ENCODE measurements at regions not wholly inside any gene's neighbourhood (a gene's known extent, or its start where the extent isn't known, plus 50 kb on each side); places are given as distances from the start of the nearest gene placed in this dataset.
"Not testable (repeated sequence)": the region's sequence is repeated elsewhere in the genome, so short reads cannot be mapped to it uniquely, and the experiment has no call there.

DNA sequence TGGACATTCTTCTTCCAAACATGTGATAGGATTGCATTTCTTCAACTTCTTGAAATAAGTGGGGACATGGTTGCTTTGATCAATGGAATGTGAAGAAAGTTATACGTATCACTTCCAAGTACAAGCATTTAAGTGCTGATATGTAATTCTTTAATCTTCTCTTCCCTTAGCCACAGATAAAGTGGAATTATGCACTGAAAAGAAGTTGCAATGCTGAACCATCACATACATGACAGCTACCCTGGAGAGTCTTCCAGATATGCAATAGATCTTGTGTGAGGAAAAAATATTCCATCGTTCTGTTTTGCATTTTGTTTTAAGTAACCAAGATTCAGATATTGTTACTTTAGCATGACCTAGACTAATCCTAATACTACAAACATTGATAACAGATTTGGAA is 674.3 kb downstream of the NSUN3 start:
- DNase-seq = no peak

DNA sequence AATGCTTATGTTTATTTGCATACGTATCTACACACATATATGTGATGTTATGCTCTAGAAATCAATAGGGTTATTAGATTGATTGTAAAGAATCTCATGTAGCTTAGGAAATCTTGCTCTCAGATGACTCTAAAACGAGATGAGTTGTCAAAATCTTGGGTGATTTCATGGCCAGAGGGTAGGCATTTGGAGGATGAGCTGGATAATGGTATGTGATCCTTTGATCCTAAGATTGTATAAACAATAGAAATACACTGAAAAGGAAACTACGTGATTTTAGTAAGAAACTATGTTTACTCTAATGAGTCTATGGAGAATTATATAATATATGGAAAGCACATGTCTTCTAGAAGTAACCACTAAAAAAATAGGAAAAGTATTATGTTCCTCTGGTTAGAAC is 676.6 kb downstream of the NSUN3 start:
- DNase-seq = no peak

DNA sequence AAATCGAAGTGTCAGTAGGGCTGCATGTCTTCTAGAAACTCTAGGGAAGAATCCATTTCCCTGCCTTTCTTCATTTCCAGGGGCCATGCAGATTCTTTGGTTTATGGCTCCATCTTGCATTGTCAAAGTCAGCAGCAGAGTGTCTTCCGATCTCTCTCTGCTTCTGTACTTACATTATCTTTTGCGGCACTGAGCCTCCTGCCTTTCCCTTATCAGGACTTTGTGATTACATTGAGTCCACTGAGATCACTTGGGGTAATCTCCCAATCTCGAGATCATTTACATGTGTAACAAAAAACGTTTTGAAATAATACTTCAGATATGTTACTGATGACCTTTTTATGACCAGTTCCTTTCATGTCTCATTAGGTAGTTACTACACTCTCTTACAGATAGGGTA is 695.9 kb downstream of the NSUN3 start:
- DNase-seq = no peak

DNA sequence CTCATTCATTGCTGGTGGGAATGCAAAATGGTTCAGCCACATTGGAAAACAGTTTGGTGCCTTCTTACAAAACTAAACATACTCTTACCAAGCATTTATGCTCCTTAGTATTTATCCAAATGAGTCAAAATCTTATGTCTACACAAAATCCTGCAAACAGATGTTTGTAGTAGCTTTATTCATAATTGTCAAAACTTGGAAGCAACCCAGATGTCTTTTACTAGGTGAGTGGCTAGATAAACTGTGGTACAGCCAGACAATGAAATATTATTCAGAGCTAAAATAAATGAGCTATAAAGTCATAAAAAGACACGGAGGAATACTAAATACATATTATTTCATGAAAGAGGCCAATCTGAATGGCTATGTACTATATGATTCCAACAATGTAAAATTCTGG is 709.5 kb downstream of the NSUN3 start:
- no peak for DNase-seq

DNA sequence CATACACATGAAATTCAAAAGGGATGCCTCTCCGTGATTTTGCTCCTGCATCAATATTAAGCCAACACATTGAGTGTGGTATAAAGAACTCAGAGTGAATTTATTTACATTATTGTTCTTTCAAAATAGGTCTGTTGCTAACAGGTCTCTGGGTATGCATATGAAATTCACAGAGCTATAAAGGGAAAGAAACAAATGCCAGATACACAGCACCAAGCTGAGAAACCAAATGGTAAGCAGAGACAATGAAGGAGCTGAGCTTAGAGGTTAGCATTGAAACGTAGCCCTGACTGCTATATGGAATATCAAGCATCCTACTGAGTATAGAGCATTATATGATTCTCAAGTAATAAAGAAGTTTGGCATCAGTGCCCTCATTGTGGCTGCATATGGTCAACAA is 712.9 kb downstream of the NSUN3 start:
- DNase-seq = no peak

DNA sequence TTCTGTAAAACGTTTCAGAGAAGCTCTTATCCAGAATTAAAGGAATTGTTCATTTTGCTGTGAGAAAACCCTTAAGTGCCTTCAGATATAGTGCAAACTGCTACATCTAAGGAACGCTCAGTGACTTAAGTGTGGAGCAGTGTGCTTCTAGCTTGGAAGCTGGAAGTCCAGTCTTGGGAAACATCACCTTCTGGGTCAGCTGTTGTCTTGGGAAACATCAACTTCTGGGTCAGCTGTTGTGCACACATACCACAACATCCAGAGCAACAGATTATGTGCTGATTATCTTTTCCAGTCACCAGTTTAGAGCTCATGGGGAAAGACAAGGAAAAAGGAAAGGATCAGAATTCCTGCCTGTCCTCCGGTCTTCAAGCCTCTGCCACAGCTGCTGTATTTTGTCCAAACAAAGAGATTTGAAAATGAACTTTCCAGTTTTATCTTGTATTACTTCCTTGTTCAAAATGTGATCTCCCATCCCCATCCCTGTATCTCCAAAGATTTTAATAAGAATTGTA is 713.6 kb downstream of the NSUN3 start:
- DNase-seq = no peak

DNA sequence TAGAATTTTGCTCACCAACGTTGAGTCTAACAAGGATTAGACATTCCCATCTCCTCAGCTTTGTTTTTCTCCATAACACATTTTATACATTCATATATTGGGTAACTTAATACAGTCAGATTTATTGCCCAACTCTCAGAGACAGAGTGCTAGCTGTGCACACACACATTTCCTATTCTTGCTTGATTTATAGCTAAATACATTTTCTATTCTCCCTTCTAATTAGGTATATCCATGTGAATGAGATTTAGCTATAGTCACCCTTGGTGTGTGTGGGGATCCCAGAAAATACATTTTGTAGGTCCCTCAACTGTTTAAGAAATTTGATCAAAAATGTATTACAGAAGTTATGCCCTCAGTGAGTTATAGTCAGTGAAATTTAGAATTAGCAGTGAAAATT is 715.4 kb downstream of the NSUN3 start:
- no peak for DNase-seq

DNA sequence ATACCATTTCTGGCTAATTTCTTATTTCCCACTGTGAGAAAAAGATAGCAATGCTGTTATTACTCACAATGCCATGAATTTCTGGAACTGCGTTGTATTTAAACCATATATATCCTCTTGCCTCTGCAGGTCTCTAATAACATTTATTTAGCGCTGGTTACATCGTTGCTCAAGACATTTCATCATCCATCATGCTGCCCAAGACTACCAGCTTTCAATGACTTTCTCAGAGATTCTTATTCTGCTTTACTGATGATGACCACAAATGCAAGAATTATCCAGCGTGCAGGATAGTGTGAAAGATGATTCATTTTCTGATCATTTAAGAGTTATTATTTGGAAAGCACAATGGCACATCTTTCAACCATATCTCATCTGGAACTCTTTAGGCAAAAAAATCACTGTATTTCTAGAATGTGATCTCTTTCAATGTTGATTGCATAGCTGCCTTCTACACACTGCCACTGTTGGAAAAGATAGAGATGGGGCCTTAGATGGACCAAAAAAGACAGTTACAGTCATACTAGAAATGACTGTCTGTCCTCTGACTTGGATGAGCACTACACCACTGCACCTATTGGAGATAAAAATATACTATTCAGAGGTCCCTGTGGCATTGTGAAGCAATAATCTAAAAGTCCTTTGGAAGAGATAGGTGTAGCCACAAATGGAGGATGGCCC is 716.1 kb downstream of the NSUN3 start:
- no peak for DNase-seq

DNA sequence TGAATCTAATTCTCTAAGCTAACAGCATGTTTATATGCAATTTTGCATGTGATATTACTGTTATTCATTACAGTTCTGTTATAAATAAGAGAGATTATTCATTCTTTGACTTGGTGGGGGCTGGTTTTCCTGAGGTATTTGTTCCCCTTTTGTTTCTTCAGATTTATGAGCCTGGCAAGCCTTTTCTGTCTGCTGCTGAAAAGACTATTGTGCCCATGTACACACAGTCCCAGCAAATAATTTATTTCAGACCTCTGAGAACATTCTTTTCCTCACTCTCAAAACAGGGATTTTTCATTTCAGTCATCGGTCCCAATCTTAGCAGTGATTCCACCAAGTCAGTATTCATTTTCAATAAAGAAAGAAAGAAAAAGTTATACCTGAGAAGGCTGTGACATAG is 716.8 kb downstream of the NSUN3 start:
- no peak for DNase-seq

DNA sequence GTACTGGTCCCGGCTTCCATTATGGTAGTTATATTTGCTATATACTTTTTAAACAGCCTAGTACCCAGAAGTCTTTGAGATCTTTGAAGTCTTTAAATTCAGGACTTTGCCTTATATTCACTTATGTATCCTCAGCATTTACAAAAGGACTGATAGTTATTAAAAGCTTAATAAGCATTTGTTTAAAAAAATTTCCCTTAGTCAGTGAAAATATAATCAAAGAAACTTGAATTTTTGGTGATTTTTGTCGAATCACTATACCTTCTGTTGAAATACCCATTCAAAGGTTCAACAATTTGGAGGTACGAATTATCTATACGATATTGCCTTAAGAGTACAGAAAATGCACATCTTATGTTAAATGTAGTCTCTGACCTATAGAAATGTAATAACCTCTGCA is 721.4 kb downstream of the NSUN3 start:
- no peak for DNase-seq

DNA sequence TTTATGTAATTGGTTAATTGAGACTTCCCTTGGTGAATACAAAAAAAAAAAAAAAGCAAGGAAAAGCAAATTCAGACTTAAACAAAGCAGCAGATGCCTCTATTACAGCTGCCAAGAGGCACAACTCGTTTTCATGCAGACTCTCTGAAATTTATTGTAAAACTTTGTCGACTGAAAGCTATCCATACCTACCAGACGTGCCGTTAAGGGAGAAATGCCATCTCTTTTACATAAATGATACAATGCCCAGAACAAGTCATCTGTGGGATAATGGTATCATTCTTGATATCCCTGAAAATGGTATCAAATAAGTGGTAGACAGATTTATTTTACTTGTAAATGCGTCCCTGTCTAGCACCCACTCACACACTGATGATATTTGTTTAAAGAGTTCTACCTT is 724.2 kb downstream of the NSUN3 start:
- DNase-seq = no peak

DNA sequence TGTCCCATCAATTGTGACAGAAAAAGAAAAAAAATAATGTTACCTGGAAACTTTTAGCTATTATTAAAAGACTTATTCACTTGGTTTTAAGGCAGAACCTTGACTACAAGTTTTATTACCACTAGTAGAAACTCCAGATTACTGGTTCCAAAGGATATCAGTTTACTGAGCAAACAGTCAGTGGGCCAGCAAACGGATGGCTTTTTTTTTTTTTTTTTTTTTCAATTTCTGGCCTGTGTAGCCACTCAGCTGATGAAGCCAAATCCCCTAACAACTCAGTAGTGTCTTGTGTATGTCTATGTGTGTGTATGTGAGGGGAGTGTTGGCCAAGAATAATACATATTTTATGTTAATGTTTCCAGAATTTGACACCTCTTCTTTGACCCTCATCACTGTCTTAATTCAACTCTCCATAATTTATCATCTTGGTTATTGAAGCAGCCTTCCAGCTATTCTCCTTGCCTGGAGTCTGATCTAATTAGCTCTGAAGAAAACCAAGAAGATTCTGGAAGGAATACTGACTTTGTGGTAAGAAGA is 724.9 kb downstream of the NSUN3 start:
- DNase-seq = no peak

DNA sequence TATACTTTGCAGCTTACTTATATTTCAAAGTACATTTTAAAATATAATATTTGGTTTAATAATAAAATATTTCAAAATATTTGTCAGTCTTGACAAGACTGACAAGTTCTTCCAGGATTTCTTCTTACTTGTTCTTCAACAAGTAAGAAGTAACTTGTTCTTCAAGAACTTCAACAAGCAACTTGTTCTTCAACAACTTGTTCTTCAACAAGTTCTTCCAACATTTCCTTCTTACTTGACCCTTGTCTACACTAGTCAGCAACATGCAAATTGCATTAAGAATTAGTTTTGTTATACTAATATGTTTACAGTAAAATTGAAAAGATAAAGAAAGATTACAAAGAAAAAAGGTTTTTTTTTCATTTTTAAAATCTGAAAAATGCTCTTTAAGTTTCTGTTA is 731.7 kb downstream of the NSUN3 start:
- DNase-seq = no peak

DNA sequence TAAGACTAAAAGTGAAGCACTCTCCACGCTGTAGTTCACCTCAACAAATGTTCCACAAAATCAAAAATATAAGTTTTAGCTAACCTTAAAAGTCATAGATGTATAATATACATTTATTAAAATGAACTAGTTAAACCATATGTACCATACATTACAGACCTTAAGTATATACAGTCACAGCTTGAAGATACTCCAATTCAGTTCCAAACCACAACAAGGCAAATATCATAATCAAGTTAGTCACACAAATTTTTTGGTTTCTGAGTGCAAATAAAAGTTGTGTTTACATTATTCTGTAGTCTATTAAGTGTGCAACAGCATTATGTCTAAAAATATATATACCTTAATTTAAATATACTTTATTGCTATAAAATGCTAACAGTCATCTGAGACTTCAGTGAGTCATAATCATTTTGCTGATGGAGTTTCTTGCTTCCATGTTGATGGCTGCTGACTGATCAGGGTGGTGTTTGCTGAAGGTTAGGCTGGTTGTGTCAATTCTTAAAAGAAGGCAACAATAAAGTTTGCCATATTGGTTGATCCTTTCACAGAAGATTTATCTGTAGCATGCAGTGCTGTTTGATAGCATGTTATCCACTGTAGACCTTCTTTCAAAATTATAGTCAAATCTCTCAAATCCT is 736.7 kb downstream of the NSUN3 start:
- DNase-seq = no peak

DNA sequence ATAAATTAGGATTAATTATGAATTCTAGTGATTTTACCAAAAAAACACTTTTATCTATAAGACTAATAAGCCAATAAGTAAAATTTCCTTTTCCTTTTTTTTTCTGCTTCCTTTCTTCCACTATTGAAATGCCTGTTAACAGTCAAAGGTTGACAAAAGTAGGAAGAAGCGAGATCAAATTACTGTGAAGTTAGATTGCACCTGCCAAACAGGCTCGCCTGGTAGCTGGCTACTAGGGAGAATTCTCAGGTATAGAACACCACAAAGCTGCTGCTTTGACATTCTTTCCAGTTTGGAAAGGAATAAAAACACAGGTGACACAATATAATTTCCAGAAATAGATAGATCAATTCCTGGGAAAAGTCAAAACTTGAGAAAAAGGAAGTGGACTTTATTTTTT is 749.0 kb downstream of the NSUN3 start:
- DNase-seq = no peak

DNA sequence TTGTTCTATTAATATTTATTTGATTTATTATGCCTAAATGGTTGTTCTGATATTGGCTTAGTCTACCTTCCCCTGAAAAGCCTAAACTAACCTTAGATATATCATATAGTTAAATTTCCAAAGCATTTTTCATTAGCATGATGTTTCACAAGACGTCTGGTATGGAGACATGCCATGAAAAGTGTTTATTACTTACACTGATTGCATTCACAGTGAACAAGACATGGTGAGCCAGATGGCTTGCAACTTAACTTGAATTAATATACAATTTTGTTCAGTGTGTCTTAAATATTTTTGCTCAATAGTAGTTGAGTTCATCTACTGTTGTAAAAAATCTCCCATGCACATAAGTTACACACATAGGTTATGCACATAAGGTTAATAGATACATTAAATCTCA is 758.4 kb downstream of the NSUN3 start:
- DNase-seq = no peak

DNA sequence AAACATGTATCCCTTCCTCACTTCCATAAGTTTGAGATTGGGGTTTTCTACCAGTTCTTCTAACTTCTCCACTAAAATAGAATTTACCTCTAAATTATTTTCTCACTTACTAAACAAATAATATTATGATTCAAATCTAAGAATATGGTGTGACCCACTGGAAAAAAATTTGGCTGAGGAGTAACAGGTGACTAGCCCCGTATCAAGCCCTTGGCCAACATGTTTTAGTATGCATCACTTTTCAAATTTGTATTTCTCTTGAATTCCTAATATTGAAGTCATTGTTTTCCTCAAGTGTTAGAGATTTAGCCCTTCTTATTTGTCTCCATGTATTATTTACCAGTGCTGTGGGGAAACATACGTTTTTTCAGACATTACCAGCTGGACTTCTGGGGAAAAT is 759.4 kb downstream of the NSUN3 start:
- no peak for DNase-seq

DNA sequence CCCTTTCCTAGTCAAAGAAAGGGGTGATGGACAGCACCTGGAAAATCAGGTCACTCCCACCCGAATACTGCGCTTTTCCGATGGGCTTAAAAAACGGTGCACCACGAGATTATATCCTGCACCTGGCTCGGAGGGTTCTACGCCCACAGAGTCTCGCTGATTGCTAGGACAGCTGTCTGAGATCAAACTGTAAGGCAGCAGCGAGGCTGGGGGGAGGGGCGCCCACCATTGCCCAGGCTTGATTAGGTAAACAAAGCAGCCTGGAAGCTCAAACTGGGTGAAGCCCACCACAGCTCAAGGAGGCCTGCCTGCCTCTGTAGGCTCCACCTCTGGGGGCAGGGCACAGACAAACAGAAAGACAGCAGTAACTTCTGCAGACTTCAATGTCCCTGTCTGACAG is 783.4 kb downstream of the NSUN3 start:
- DNase-seq = not testable (repeated sequence)

DNA sequence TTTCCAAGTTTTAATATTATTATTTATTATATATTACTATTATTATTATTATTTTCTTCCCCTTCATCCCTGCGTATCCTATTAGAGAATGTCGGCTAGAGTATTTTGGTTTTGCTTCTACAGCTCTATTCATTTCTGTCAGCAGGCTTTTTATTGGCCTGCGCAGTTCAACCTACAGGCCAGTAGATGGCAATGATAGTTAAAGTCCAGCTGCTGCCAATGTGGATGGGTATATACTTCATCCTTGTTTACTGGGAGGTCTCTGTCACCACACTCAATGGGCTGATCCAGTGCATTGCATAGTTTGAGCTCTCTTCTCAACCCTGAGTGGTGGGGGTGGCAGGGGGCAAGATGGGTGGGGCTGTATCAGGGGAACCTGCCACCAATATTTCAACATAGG is 799.8 kb downstream of the NSUN3 start:
- no peak for DNase-seq

DNA sequence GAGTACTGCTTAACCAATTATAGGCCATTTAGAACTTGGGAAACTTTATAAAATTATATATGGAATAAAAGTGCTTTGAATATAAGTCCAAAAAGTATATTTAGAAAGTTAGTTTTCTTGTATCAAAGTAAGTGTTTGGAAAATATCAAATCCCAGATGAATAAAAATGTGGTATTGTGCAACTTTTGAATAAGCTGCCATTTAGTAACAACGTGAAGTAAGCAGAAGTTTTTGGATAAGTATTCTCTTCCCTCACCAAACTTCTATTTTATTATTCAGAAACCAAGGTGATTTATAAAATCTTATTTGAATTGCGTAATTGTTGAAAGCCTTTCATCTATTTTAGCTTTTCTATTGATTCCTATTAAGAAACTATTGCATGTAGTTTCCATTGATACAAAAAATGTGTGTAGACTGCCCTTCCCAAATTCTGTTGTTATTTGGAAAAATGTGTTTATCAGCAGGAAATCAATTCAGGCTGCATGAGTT is 806.2 kb downstream of the NSUN3 start:
- no peak for DNase-seq

DNA sequence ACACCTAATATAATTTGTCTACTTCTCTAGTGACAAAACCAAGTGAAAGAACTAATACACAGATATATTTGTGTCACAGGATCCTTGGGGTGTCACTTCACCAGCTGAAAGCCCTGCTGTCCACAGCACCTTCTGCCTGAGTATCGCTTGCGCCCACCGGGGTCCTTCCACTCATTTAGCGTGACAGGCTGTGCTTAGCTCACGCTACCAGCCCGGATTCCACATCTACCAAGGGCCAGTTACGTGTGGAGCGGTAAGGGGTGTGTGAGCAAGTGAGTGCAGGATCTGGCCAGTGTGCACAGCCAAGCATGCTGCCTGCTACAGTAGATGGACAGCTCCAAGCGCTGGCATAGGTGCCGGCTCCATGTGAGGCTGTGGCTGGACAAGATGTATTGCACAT is 810.9 kb downstream of the NSUN3 start:
- no peak for DNase-seq

DNA sequence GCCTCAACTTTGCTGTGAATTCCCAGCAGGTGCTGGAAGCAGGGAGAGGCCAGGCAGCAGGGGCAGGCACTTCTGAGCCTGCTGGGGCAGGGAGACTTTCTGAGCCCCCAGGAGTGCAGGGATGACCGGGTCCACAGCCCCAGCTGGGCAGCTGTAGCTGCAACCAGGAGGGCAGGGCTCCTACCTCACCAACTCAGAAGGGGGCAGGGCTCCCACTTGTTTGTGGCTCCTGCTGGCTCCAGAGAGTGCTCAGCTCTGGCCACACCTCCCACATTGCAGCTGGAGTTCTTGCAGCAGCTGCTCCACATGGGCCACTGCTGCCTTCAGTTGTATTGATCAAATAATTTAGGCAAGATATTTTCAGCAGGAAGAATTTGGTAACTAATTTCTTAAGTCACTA is 812.3 kb downstream of the NSUN3 start:
- no peak for DNase-seq

DNA sequence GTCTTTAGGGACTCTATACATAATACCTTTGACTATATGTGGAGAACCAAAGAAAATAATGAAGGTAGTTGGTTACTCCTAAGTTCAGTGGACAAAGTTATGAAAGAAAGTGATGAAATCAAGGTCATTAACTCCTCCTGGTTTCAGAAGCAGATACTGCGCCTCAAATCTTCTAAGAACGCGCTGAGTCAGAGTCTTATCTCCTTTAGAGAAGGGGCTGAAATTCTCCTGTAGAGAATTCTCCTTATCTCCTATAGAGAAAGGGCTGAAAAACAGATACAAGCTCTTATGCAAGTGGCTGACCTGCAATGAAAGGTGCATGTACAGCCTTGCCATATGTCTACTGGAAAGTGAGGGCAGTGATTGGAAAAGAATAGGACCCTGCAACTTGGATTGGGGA is 824.2 kb downstream of the NSUN3 start:
- DNase-seq = no peak

DNA sequence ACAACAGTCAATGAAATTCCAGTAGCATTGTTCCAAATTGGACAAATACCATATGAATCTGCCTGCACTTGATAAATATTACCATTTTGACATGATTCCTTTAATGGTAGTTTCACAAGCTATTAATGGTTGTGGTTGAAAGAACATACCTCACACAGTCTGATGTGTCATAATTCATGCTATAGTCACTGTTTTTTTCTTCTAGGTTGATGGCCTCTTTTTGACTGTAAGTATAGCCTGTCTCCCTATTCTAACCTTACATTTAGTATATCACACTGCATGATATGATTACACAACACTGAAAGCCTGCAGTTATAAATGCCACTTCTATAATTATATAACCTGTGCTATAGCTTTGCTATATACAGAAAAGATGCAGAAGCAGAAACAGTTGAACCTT is 834.1 kb downstream of the NSUN3 start:
- no peak for DNase-seq
